Type B pancreatic cell (in vitro differentiated cells): ENCODE measurements at regions not wholly inside any gene's neighbourhood (a gene's known extent, or its start where the extent isn't known, plus 50 kb on each side); places are given as distances from the start of the nearest gene placed in this dataset.

Experiments used
- DNase-seq: peaks from one replicate; pipeline ENCODE4 v3.0.0; 2021; ENCODE audit warnings: mixed read lengths; ENCODE audit not compliant: unreplicated experiment; ENCODE audit errors: extremely low spot score
- H3K27ac Mint-ChIP-seq: 2 replicates; pipeline ENCODE4 v1.8.0; 2021; ENCODE audit warnings: mild to moderate bottlenecking, mixed read lengths
- H3K27me3 Mint-ChIP-seq: 2 replicates; pipeline ENCODE4 v1.8.0; 2021; ENCODE audit warnings: mixed read lengths
- H3K36me3 Mint-ChIP-seq: 2 replicates; pipeline ENCODE4 v1.8.0; 2021; ENCODE audit warnings: mixed read lengths
- H3K4me1 Mint-ChIP-seq: one replicate; pipeline ENCODE4 v1.8.0; 2021; ENCODE audit warnings: mixed read lengths; ENCODE audit not compliant: unreplicated experiment
- H3K4me3 Mint-ChIP-seq: 2 replicates; pipeline ENCODE4 v1.8.0; 2021; ENCODE audit warnings: mild to moderate bottlenecking, mixed read lengths
- H3K9me3 Mint-ChIP-seq: 2 replicates; pipeline ENCODE4 v1.8.0; 2021; ENCODE audit warnings: mixed read lengths
- CTCF ChIP-seq: fragments of 200-600 bp; sonication (generic); conservative IDR thresholded peaks from 2 replicates; pipeline ENCODE4 v1.5.0; 2021; ENCODE audit warnings: antibody characterized with exemption, mild to moderate bottlenecking

GRCh38 chr12:126685636-126686035, 1581.3 kb upstream of the TMEM132C start:
- H3K36me3 Mint-ChIP-seq, result no peaks in the 10 kb centered on the region
- TF ChIP-seq CTCF, result no peak

GRCh38 chr12:126688556-126688955, 1578.4 kb upstream of the TMEM132C start:
- Mint-ChIP-seq H3K27me3 (peaks cover 3% of the 10 kb centered on the region), H3K9me3 (no peaks in the 10 kb centered on the region), H3K36me3 (no peaks in the 10 kb centered on the region), H3K4me1 (no peaks in the 10 kb centered on the region), H3K4me3 (no peak overlapping the region), H3K27ac (no peak overlapping the region)
- TF ChIP-seq CTCF, result no peak
- no peak for DNase-seq

More at GRCh38 chr12:126685636-126686035, 1581.3 kb upstream of the TMEM132C start:
- H3K27me3 Mint-ChIP-seq, result peaks cover 3% of the 10 kb centered on the region
- H3K9me3 Mint-ChIP-seq, result no peaks in the 10 kb centered on the region
- H3K4me3 Mint-ChIP-seq, result no peak overlapping the region
- no peak for DNase-seq
- H3K27ac Mint-ChIP-seq, result no peak overlapping the region
- H3K4me1 Mint-ChIP-seq, result no peaks in the 10 kb centered on the region

- H3K4me1 Mint-ChIP-seq, result no peaks in the 10 kb centered on the region
- H3K4me3 Mint-ChIP-seq, result no peak overlapping the region
- peaks cover 11% of the 10 kb centered on the region for H3K27me3 Mint-ChIP-seq
- H3K27ac Mint-ChIP-seq, result no peak overlapping the region
- no peaks in the 10 kb centered on the region for H3K9me3 Mint-ChIP-seq
- TF ChIP-seq CTCF, result no peak
- DNase-seq, result no peak
- no peaks in the 10 kb centered on the region for H3K36me3 Mint-ChIP-seq
Measured at GRCh38 chr12:126700096-126700495, 1566.9 kb upstream of the TMEM132C start.

GRCh38 chr12:126704609-126705008, 1562.4 kb upstream of the TMEM132C start:
- no peaks in the 10 kb centered on the region for H3K36me3 Mint-ChIP-seq
- H3K4me3 Mint-ChIP-seq, result no peak overlapping the region
- no peaks in the 10 kb centered on the region for H3K9me3 Mint-ChIP-seq
- TF ChIP-seq CTCF, result peak; percentile 68
- no peak for DNase-seq
- H3K4me1 Mint-ChIP-seq, result no peaks in the 10 kb centered on the region
- no peak overlapping the region for H3K27ac Mint-ChIP-seq
- H3K27me3 Mint-ChIP-seq, result peaks cover 14% of the 10 kb centered on the region

GRCh38 chr12:126706300-126706699, 1560.7 kb upstream of the TMEM132C start:
- H3K4me3 Mint-ChIP-seq, result no peak overlapping the region

More at GRCh38 chr12:126706300-126706699, 1560.7 kb upstream of the TMEM132C start:
- Mint-ChIP-seq H3K36me3 (no peaks in the 10 kb centered on the region), H3K27ac (no peak overlapping the region), H3K4me1 (no peaks in the 10 kb centered on the region), H3K9me3 (no peaks in the 10 kb centered on the region), H3K27me3 (peaks cover 18% of the 10 kb centered on the region)
- no peak for TF ChIP-seq CTCF
- no peak for DNase-seq
